ENCODE measurements at regions not wholly inside any gene's neighbourhood (a gene's known extent, or its start where the extent isn't known, plus 50 kb on each side); places are given as distances from the start of the nearest gene placed in this dataset.

GRCh38 chr17:15106540-15106939 is 158.6 kb downstream of the PMP22 start:
- Histone ChIP-seq H3K4ac (replicated peaks; ENCODE audit: insufficient read length, low read depth, low read length) (no peak overlapping the region), H3K4me2 (ENCODE audit: insufficient read depth in 1 of 2, low read depth in 2 of 2, low read length in 2 of 2) (no peak overlapping the region), H3K4me3 (ENCODE audit: extremely low read depth in 1 of 4, insufficient read depth in 2 of 4, low read depth in 3 of 4, low read length in 4 of 4) (no peak overlapping the region), H2BK20ac (ENCODE audit: low read length) (no peak overlapping the region), H2BK120ac (replicated peaks; ENCODE audit: low read depth, low read length) (no peak overlapping the region), H2BK15ac (ENCODE audit: low read length) (no peak overlapping the region), H3K23ac (ENCODE audit: insufficient read length) (no peak overlapping the region), H3K56ac (replicated peaks; ENCODE audit: insufficient read length, low read depth, low read length) (no peak overlapping the region), H4K8ac (ENCODE audit: extremely low read depth, insufficient read depth, low read length) (no peak overlapping the region), H3K79me1 (ENCODE audit: low read depth, low read length) (no peaks in the 10 kb centered on the region), H3K14ac (ENCODE audit: insufficient read length) (no peak overlapping the region), H3K36me3 (ENCODE audit: control insufficient read depth in 2 of 4, insufficient read depth in 4 of 4, low read length in 3 of 4) (no peaks in the 10 kb centered on the region), H3K23me2 (ENCODE audit: low read depth, low read length) (no peaks in the 10 kb centered on the region; the same call in 1 of the 2 replicates), H4K20me1 (replicated peaks in 1 of 2; ENCODE audit: control insufficient read depth in 1 of 2, insufficient read depth in 2 of 2, low read length in 2 of 2) (no peaks in the 10 kb centered on the region), H3K27ac (ENCODE audit: low read depth, low read length) (no peak overlapping the region), H2BK5ac (ENCODE audit: low read depth, low read length) (no peak overlapping the region), H3K4me1 (replicated peaks in 1 of 4; ENCODE audit: control insufficient read depth in 3 of 4, insufficient read depth in 4 of 4, low read length in 3 of 4) (peaks cover 0 to 6% (median 3%) of the 10 kb centered on the region in 4 experiments; a peak in 3 of 7 replicates), H2BK12ac (ENCODE audit: low read depth, low read length) (no peak overlapping the region), H3K18ac (ENCODE audit: extremely low read depth, low read length) (no peak overlapping the region), H3K27me3 (replicated peaks in 1 of 4; ENCODE audit: control insufficient read depth in 3 of 4, extremely low read depth in 1 of 4, insufficient read depth in 3 of 4, low read length in 3 of 4) (no peaks in the 10 kb centered on the region), H4K91ac (replicated peaks; ENCODE audit: insufficient read length, low read length) (no peak overlapping the region), H3K9me3 (ENCODE audit: insufficient read depth in 2 of 2, low read depth in 1 of 2, low read length in 1 of 2) (no peaks in the 10 kb centered on the region), H2AK5ac (ENCODE audit: low read depth, low read length) (no peak overlapping the region), H2AFZ (ENCODE audit: low read length) (peak overlapping the region; percentile 92; the same call in 1 of the 2 replicates), H3K9ac (replicated peaks in 1 of 4; ENCODE audit: extremely low read depth in 1 of 4, low read depth in 3 of 4, low read length in 3 of 4) (no peak overlapping the region), H4K5ac (ENCODE audit: insufficient read length, low read depth, low read length) (no peak overlapping the region), H3K79me2 (ENCODE audit: control insufficient read depth in 1 of 2, insufficient read depth in 2 of 2, low read length in 2 of 2) (no peaks in the 10 kb centered on the region)
- DNase-seq (ENCODE audit: low read depth in 1 of 2, low spot score in 2 of 2) (no peak), FAIRE-seq (no peak)
- ChIA-PET POLR2A (ENCODE audit: partially characterized antibody) (no interaction called here), CTCF (ENCODE audit: partially characterized antibody) (no interaction called here)
- WGBS, 2 experiments (ENCODE audit: extremely low coverage in 1 of 2, insufficient coverage in 1 of 2, insufficient read length in 1 of 2, insufficient replicate concordance in 2 of 2, low coverage in 1 of 2, low lambda C conversion rate in 2 of 2, missing lambda C conversion rate in 1 of 2): 69% methylated on average over 3 of the region's 3 CpGs; no CpG with 5 or more reads in 1 of the 2 experiments
- TF ChIP-seq BACH1 (IDR thresholded peaks at IDR 0.05; ENCODE audit: low read length): peak; percentile 82
- TF ChIP-seq RAD21 (IDR thresholded peaks at IDR 0.05 in 1 of 2, conservative IDR thresholded peaks at IDR 0.05 in 1 of 2; ENCODE audit: low read depth in 2 of 2, low read length in 2 of 2): no peak
- no peak for TF ChIP-seq CBX8 (IDR thresholded peaks at IDR 0.05; ENCODE audit: borderline replicate concordance, low read depth, low read length)
- peak; percentile 45; the same call in 1 of the 2 replicates for TF ChIP-seq MAFK (IDR thresholded peaks at IDR 0.05; ENCODE audit: low read depth, low read length)
- peak; percentile 30; the same call in 1 of the 2 replicates for TF ChIP-seq JUND (IDR thresholded peaks at IDR 0.05; ENCODE audit: low read length)

All from H1 (cell line).